NCI-H345 treated with DMSO at 0.1 percent for 48 hours (cell line): ENCODE measurements at regions not wholly inside any gene's neighbourhood (a gene's known extent, or its start where the extent isn't known, plus 50 kb on each side); places are given as distances from the start of the nearest gene placed in this dataset.
"Not testable (repeated sequence)": the region's sequence is repeated elsewhere in the genome, so short reads cannot be mapped to it uniquely, and the experiment has no call there.

Experiments
- DNase-seq: peaks from one replicate; lab custom pipeline; 2025; ENCODE audit not compliant: unreplicated experiment; lab: John Stamatoyannopoulos, UW

DNA sequence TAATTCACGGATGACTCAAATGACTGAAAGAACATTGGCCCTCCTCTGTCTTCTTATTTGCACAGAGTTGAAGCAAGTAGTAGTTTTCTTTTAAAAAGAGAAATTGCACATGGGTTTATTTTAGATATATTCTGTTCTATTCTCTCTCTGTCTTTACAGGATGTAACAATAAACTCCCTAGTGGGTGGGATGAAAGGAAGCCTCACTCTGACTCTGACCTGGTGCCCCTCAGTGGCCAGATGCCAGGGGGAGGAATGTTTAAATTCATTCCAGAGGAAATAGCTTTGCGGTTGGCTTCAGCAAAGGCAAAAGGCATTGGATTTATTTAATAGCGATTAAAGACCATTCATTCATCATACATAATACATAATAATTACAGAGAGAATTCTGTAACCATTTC is 156.4 kb upstream of the MTPN start:
- DNase-seq = no peak

- DNase-seq = no peak
Observed at GRCh38 chr7:136131304-136131630, 154.1 kb upstream of the MTPN start.

- DNase-seq = no peak
Observed at GRCh38 chr7:136130511-136131303, 153.5 kb upstream of the MTPN start.

GRCh38 chr7:136128050-136128449 is 150.9 kb upstream of the MTPN start:
- no peak for DNase-seq

GRCh38 chr7:136123352-136123751 is 146.2 kb upstream of the MTPN start:
- DNase-seq = no peak

GRCh38 chr7:136122026-136122425 is 144.9 kb upstream of the MTPN start:
- DNase-seq = no peak

- DNase-seq = no peak
Observed at GRCh38 chr7:136117539-136117938, 140.4 kb upstream of the MTPN start.

DNA sequence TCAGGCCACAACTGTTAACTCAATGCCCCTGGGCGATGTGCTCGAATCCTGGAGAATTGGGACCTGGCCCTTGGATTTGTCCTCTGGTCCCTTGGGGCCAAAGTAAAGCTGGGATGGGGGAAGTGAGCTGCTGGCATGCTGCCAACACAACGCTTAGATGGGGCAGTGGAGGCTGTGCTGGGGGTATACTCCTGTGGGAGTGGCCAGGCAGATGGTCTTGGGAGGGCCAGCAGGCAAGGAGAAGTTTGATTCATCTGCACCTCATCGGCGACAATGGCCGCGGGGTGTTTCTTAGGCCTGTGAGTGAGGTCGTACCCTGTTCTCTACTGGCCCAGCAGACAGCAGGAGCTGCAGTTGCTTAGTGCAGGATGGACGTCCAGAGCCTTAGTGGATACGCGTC is 139.0 kb upstream of the MTPN start:
- DNase-seq = no peak

GRCh38 chr7:136114966-136115762 is 138.0 kb upstream of the MTPN start:
- no peak for DNase-seq

DNA sequence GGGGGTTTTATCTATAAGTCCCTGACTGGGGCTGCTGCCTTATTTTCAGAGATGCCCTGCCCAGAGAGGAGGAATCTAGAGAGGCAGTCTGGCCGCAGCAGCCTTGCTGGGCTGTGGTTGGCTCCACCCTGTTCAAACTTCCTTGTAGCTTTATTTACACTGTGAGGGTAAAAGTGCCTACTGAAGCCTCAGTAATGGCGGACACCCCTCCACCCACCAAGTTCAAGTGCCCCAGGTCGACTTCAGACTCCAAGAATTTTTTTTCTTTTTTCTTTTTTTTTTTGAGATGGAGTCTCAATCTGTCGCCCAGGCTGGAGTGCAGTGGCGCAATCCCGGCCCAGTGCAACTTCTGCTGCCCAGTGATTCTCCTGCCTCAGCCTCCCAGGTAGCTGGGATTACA is 137.3 kb upstream of the MTPN start:
- not testable (repeated sequence) for DNase-seq

GRCh38 chr7:136109037-136109436 is 131.9 kb upstream of the MTPN start:
- not testable (repeated sequence) for DNase-seq

DNA sequence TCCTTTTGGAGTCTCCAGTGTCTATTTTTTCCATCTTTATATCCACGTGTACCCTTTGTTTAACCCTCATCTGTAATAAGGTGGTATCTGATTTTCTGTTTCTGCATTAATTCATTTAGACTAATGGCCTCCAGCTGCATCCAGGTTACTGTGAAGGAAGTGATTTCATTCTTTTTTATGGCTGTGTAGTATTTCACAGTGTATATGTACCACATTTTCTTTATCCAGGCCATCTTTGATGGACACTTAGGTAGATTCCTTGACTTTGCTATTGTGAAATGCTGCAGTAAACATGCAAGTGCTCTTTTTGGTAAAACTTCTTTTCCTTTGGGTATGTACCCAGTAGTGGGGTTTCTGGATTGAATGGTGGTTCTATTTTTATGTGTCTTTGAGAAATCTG is 128.0 kb upstream of the MTPN start:
- no peak for DNase-seq

DNA sequence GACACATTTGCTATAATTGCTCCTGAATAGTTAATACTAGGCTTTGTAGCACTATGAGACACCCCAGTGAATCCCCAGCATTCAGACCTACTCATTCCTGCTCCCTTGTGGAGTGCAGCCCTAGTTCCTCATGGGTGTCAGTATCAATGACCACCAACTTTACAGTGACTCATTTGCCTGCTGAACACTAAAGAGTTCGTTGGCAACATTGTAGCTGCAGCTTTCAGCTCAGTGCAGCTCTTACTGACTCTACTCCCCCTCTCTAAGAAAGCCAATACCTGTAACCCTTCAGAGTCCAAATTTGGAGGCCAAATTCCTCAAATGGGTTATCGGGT is 127.1 kb upstream of the MTPN start:
- DNase-seq = no peak

DNA sequence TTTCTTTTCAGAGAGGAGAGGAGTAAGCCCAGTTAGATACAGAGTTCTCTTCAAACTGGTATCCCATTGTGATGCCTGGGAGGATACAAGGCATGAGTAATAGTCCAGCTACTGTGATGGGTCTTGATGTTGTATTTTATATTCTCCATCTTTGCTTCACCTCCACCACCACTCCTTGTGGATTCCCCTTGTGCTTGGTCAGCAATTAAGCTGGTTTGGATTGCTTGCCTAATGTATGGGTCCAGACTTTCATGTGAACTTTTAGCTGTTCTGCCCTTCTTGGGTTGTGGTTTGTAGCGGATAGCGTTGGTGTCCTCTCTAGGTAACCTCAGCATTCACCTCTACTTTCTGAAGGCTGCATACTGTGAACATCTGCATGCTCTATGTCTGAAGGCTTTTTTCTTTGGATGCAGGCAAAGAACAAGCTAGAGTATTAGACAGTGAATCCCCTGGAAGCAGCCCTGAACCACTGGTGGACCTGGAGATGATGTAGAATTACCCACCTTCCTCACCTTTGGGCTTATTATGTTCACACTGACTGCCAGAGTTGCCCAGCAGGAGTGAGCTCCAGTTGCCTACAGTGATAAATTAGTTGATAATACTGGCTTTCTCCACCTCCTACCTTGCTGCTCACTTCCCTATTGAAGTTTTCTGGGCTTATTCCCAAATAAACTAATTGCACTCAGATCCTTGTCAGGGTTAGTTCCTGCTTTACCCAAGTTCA is 126.5 kb upstream of the MTPN start:
- no peak for DNase-seq

GRCh38 chr7:136102881-136103280 is 125.7 kb upstream of the MTPN start:
- DNase-seq = no peak

- not testable (repeated sequence) for DNase-seq
Observed at GRCh38 chr7:136092714-136093113, 115.6 kb upstream of the MTPN start.

DNA sequence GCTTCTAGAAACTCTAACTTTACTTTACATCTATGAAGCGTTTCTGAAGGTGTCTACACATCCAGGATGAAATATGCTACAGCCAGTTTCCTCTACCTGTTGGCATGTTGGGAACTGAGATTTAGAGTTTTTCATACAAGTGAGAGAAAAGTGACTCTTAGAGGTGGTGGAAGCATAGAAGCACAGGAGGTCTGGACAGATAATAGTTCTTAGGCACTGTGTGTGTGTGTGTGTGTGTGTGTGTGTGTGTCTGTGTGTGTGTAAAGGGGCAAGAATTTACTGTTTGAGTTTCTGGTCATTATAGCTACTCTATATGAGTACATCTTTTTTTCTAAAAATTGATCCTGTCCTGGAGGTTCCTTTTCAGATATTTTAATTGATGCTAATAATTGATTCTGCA is 110.7 kb upstream of the MTPN start:
- DNase-seq = no peak

- DNase-seq = no peak
Observed at GRCh38 chr7:136086712-136087111, 109.6 kb upstream of the MTPN start.

DNA sequence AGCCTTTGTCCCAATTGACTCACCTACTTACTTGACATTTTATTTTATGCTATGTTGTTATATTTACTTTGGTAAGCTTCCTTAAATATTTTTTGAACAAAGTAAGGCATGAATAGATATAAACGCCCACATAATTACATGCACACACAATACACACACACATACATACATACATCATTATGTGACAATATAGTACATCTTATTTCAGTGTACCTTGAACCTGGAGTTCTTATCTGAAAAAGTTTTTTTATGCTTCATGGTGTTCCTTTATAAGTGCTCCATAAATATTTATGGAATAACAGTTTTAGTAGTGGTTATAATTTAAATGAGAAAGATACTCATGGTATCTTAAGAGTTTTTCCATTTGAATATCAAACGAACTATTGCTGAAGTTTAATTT is 102.8 kb upstream of the MTPN start:
- DNase-seq = no peak

DNA sequence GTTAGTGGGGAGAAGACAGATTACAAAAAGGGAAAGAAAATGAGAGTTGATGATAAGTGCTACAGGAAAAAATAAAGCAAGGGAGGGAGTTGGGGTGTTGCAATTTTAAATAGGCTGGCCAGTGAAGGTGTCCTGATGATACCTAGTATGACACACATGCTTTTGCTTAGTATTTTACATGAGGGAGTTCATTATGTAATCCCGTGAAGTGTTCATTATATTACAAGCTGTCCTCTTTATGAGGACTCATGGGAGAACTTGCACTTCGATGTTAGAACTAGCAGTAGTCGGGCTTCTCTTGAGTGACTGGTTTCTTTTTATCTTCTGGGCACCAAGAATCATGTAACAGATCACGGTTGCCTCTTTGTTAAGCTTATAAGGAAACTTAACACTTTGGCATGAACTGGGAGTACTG is 102.3 kb upstream of the MTPN start:
- DNase-seq = no peak

DNA sequence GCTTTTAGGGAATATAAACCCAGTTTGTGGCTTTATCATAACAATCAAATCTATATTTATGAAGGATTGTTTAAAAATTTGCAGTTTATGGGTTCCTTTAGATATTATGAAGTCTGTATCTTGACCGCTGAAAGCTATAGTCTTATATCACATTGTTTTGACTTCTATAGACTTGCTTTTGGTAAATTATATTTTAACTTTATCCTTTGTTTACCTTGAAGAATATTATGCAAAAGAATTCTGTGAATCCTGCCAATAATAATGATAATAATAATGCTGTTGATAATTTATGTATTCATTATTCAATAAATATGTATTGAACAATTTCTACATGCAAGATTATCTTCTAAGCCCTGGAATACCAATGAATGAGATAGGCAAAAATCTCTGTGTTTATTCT is 101.9 kb upstream of the MTPN start:
- DNase-seq = no peak

DNA sequence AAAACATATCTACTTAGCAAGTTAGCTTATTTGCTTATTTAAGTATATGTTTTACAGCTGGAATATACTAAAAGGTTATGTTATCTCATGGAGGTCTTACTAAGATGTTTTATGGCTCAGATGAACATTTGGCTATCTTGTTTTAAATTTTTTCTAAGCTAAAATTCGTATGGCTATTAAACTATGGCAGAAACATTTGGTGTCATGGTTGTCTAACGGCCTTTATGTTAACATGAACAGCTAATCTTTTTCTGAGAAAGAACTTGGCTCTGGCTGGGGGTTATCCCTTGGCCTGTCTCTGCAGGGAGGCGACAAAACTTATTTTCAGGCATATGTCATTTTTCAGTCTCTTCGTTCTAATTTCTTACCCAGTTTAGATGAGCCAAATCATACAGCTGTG is 101.5 kb upstream of the MTPN start:
- DNase-seq = no peak
